Natural killer cell (primary cell): ENCODE measurements at regions not wholly inside any gene's neighbourhood (a gene's known extent, or its start where the extent isn't known, plus 50 kb on each side); places are given as distances from the start of the nearest gene placed in this dataset.

ENCODE experiments used
- ATAC-seq, 3 donors: fragments of 150-1000 bp in 2 of 3; fragments of 200-7000 bp in 1 of 3; cut with Tn5 transposase; 1 replicate in 1 of 3; 2 replicates in 2 of 3; pipeline ENCODE4 v1.10.0; 2021; ENCODE audit warnings: mild to moderate bottlenecking in 2 of 3, moderate library complexity in 2 of 3
- DNase-seq, 2 donors: peaks; one replicate each; pipeline versions ENCODE4 v3.0.0 to v3.0.0-alpha.2; 2013 to 2021; ENCODE audit warnings: mixed read lengths in 1 of 2
- H3K27ac ChIP-seq: one replicate; pipeline ENCODE4 v1.5.1; 2013; ENCODE audit warnings: mild to moderate bottlenecking, low read length
- H3K27me3 ChIP-seq: one replicate; pipeline ENCODE4 v1.6.1; 2013; ENCODE audit warnings: low read length; ENCODE audit not compliant: control insufficient read depth, insufficient read depth
- H3K36me3 ChIP-seq: one replicate; pipeline ENCODE4 v1.6.1; 2013; ENCODE audit warnings: low read length; ENCODE audit not compliant: control insufficient read depth, insufficient read depth
- H3K4me1 ChIP-seq: one replicate; pipeline ENCODE4 v1.6.1; 2013; ENCODE audit warnings: low read length; ENCODE audit not compliant: control insufficient read depth, insufficient read depth
- H3K4me3 ChIP-seq: one replicate; pipeline ENCODE4 v1.5.1; 2013; ENCODE audit warnings: low read length
- H3K9me3 ChIP-seq: one replicate; pipeline ENCODE4 v1.6.1; 2013; ENCODE audit warnings: low read length; ENCODE audit not compliant: control insufficient read depth, insufficient read depth
- H3K27ac Mint-ChIP-seq, 2 donors: one replicate each; pipeline ENCODE4 v1.8.0; 2022; ENCODE audit warnings: mild to moderate bottlenecking in 2 of 2, mixed read lengths in 2 of 2, moderate library complexity in 1 of 2
- H3K27me3 Mint-ChIP-seq, 2 donors: one replicate each; pipeline ENCODE4 v1.8.0; 2022; ENCODE audit warnings: low read depth in 2 of 2, mixed read lengths in 2 of 2
- H3K36me3 Mint-ChIP-seq: one replicate; pipeline ENCODE4 v1.8.0; 2022; ENCODE audit warnings: mixed read lengths
- H3K4me1 Mint-ChIP-seq, 2 donors: one replicate each; pipeline ENCODE4 v1.8.0; 2022; ENCODE audit warnings: mixed read lengths in 2 of 2
- H3K4me3 Mint-ChIP-seq: one replicate; pipeline ENCODE4 v1.8.0; 2022; ENCODE audit warnings: mild to moderate bottlenecking, moderate library complexity, mixed read lengths
- H3K9me3 Mint-ChIP-seq, 2 donors: one replicate each; pipeline ENCODE4 v1.8.0; 2022; ENCODE audit warnings: mixed read lengths in 2 of 2
- CTCF ChIP-seq: fragments of 200-600 bp; IDR thresholded peaks from one replicate; pipeline ENCODE4 v1.8.0; 2022; ENCODE audit warnings: antibody characterized with exemption
- WGBS: methylation state at CpG from one replicate; pipeline ENCODE4 v1.1.7; 2013; ENCODE audit warnings: missing lambda C conversion rate; ENCODE audit not compliant: insufficient coverage; 5-methylcytosine and 5-hydroxymethylcytosine counted together
- intact Hi-C: fragments of 100-400 bp; cut with micrococcal nuclease; formaldehyde crosslinking; loops from one replicate; pipeline ENCODE4 v1.14.2; 2022

GRCh38 chr1:242877743-242878142 lies 353.2 kb upstream of the PLD5 start:
- H3K27ac Mint-ChIP-seq: no peak overlapping the region
- Histone ChIP-seq H3K9me3 (no peaks in the 10 kb centered on the region), H3K27me3 (no peaks in the 10 kb centered on the region), H3K36me3 (no peaks in the 10 kb centered on the region), H3K4me1 (no peaks in the 10 kb centered on the region), H3K27ac (no peak overlapping the region), H3K4me3 (no peak overlapping the region)
- no peaks in the 10 kb centered on the region for H3K4me1 Mint-ChIP-seq
- intact Hi-C loops: no loop called here
- no peaks in the 10 kb centered on the region for H3K36me3 Mint-ChIP-seq
- TF ChIP-seq CTCF: no peak
- no peak for ATAC-seq
- no peak for DNase-seq
- H3K27me3 Mint-ChIP-seq: no peaks in the 10 kb centered on the region
- no peaks in the 10 kb centered on the region for H3K9me3 Mint-ChIP-seq
- no peak overlapping the region for H3K4me3 Mint-ChIP-seq

GRCh38 chr1:242877229-242877628 lies 352.7 kb upstream of the PLD5 start:
- Mint-ChIP-seq H3K27me3 (no peaks in the 10 kb centered on the region), H3K27ac (no peak overlapping the region), H3K36me3 (no peaks in the 10 kb centered on the region), H3K4me1 (no peaks in the 10 kb centered on the region), H3K4me3 (no peak overlapping the region), H3K9me3 (no peaks in the 10 kb centered on the region)
- ATAC-seq: no peak
- no peak for TF ChIP-seq CTCF
- DNase-seq: no peak
- Histone ChIP-seq H3K36me3 (no peaks in the 10 kb centered on the region), H3K9me3 (no peaks in the 10 kb centered on the region), H3K4me1 (no peaks in the 10 kb centered on the region), H3K27me3 (no peaks in the 10 kb centered on the region), H3K4me3 (no peak overlapping the region), H3K27ac (no peak overlapping the region)
- WGBS: 36% methylated on average over 2 of the region's 2 CpGs
- intact Hi-C loops: no loop called here

- Mint-ChIP-seq H3K27me3 (no peaks in the 10 kb centered on the region), H3K4me3 (no peak overlapping the region), H3K9me3 (no peaks in the 10 kb centered on the region), H3K36me3 (no peaks in the 10 kb centered on the region), H3K4me1 (no peaks in the 10 kb centered on the region), H3K27ac (no peak overlapping the region)
- Histone ChIP-seq H3K4me1 (no peaks in the 10 kb centered on the region), H3K27ac (no peak overlapping the region), H3K9me3 (no peaks in the 10 kb centered on the region), H3K4me3 (no peak overlapping the region), H3K27me3 (no peaks in the 10 kb centered on the region), H3K36me3 (no peaks in the 10 kb centered on the region)
- intact Hi-C loops: no loop called here
- no peak for DNase-seq
- WGBS: 73% methylated on average over 1 of the region's 1 CpG
- ATAC-seq: no peak
- no peak for TF ChIP-seq CTCF
Observed at GRCh38 chr1:242876030-242876429, 351.5 kb upstream of the PLD5 start.

GRCh38 chr1:242873661-242874060 lies 349.2 kb upstream of the PLD5 start:
- Mint-ChIP-seq H3K27ac (no peak overlapping the region), H3K27me3 (no peaks in the 10 kb centered on the region), H3K9me3 (no peaks in the 10 kb centered on the region), H3K4me1 (no peaks in the 10 kb centered on the region), H3K4me3 (no peak overlapping the region), H3K36me3 (no peaks in the 10 kb centered on the region)
- H3K36me3 ChIP-seq: no peaks in the 10 kb centered on the region
- no peaks in the 10 kb centered on the region for H3K27me3 ChIP-seq
- DNase-seq: no peak
- H3K4me3 ChIP-seq: no peak overlapping the region
- WGBS: no CpG with 5 or more reads among the region's 1 CpG
- no peak overlapping the region for H3K27ac ChIP-seq
- intact Hi-C loops: no loop called here
- no peak for TF ChIP-seq CTCF
- ATAC-seq: no peak
- H3K9me3 ChIP-seq: no peaks in the 10 kb centered on the region
- no peaks in the 10 kb centered on the region for H3K4me1 ChIP-seq
